Caco-2 (cell line): ENCODE measurements at regions not wholly inside any gene's neighbourhood (a gene's known extent, or its start where the extent isn't known, plus 50 kb on each side); places are given as distances from the start of the nearest gene placed in this dataset.

ENCODE experiments used
- BruUV-seq: library from RNA; stranded (reverse); fragments of 400-500 nt; replicated peaks from 2 replicates; lab custom pipeline; 2021; lab: Mats Ljungman, UMichigan
- CTCF ChIA-PET: fragments of 300-600 bp; sonication (Branson Sonifier 250); formaldehyde crosslinking; loops from one replicate; lab custom pipeline; 2022; ENCODE audit warnings: antibody characterized with exemption; lab: Charles Lee
- POLR2A ChIA-PET: fragments of 300-600 bp; sonication (Branson Sonifier 250); formaldehyde crosslinking; loops from one replicate; lab custom pipeline; 2022; ENCODE audit warnings: antibody characterized with exemption; lab: Charles Lee
- DNase-seq, 2 experiments: peaks; one replicate each; pipeline versions ENCODE4 v3.0.0 to v3.0.0-alpha.2; 2020 to 2022
- H3K27me3 ChIP-seq: replicated peaks from 2 replicates; pipeline ENCODE4 v1.6.0; 2011; ENCODE audit warnings: low read length; ENCODE audit not compliant: control insufficient read depth, insufficient read depth
- H3K36me3 ChIP-seq: 2 replicates; pipeline ENCODE4 v1.5.1; 2011; ENCODE audit warnings: low read length; ENCODE audit not compliant: control insufficient read depth, insufficient read depth
- H3K4me1 ChIP-seq: fragments of 250-450 bp; sonication (Bioruptor Pico); 2 replicates; pipeline ENCODE4 v1.5.1; 2020; ENCODE audit warnings: mild to moderate bottlenecking
- H3K4me3 ChIP-seq: 2 replicates; pipeline ENCODE4 v1.5.1; 2011; ENCODE audit warnings: low read depth, mild to moderate bottlenecking, control low read depth, low read length
- H3K9me3 ChIP-seq: fragments of 250-450 bp; sonication (Bioruptor Pico); 2 replicates; pipeline ENCODE4 v1.5.1; 2020; ENCODE audit warnings: mild to moderate bottlenecking, moderate library complexity
- H3K27ac Mint-ChIP-seq: one replicate; pipeline ENCODE4 v1.8.0; 2022; ENCODE audit warnings: mixed read lengths; ENCODE audit not compliant: unreplicated experiment
- H3K27me3 Mint-ChIP-seq: one replicate; pipeline ENCODE4 v1.8.0; 2022; ENCODE audit warnings: mixed read lengths; ENCODE audit not compliant: insufficient read depth, unreplicated experiment
- H3K36me3 Mint-ChIP-seq: one replicate; pipeline ENCODE4 v1.8.0; 2022; ENCODE audit warnings: mild to moderate bottlenecking, mixed read lengths; ENCODE audit not compliant: insufficient read depth, unreplicated experiment
- H3K4me1 Mint-ChIP-seq: one replicate; pipeline ENCODE4 v1.8.0; 2022; ENCODE audit warnings: low read depth, mixed read lengths; ENCODE audit not compliant: unreplicated experiment
- H3K4me3 Mint-ChIP-seq: one replicate; pipeline ENCODE4 v1.8.0; 2022; ENCODE audit warnings: mild to moderate bottlenecking, moderate library complexity, mixed read lengths; ENCODE audit not compliant: unreplicated experiment
- H3K9me3 Mint-ChIP-seq: one replicate; pipeline ENCODE4 v1.8.0; 2022; ENCODE audit warnings: mixed read lengths; ENCODE audit not compliant: unreplicated experiment
- CTCF ChIP-seq, 2 experiments: fragments of 200-600 bp in 1 of 2; IDR thresholded peaks; 1 replicate in 1 of 2; 2 replicates in 1 of 2; pipeline versions ENCODE4 v1.5.1 to v1.8.0; 2011 to 2022; ENCODE audit warnings: antibody characterized with exemption in 1 of 2, control low read depth in 1 of 2, inconsistent platforms in 1 of 2, low read depth in 1 of 2, low read length in 1 of 2, mild to moderate bottlenecking in 1 of 2, moderate library complexity in 1 of 2; ENCODE audit not compliant: insufficient read depth in 1 of 2, severe bottlenecking in 1 of 2, unreplicated experiment in 1 of 2
- intact Hi-C: fragments of 100-400 bp; cut with micrococcal nuclease; formaldehyde crosslinking; loops from one replicate; pipeline ENCODE4 v1.10.0; 2022; ENCODE audit not compliant: unreplicated experiment

GRCh38 chr1:115906627-115907026, 65.7 kb upstream of the NHLH2 start:
- intact Hi-C loops: loop anchor here (10.0 kb wide), 1 partner anchor 62 kb away; the partner anchor contains the start of gene NHLH2
- Histone ChIP-seq H3K9me3 (no peaks in the 10 kb centered on the region), H3K4me1 (no peaks in the 10 kb centered on the region), H3K27me3 (no peaks in the 10 kb centered on the region), H3K4me3 (no peak overlapping the region), H3K36me3 (no peaks in the 10 kb centered on the region)
- ChIA-PET POLR2A (no interaction called here), CTCF (no interaction called here)
- DNase-seq: peak in 1 of 2 experiments; percentile 7
- no peak overlapping the region for H3K4me3 Mint-ChIP-seq
- peaks cover 10% of the 10 kb centered on the region for H3K27me3 Mint-ChIP-seq
- TF ChIP-seq CTCF (IDR thresholded peaks at IDR 0.05; ENCODE audit: insufficient read depth in 1 of 2, low read depth in 1 of 2, low read length in 1 of 2, severe bottlenecking in 1 of 2, unreplicated experiment in 1 of 2): no peak
- no peak overlapping the region for H3K27ac Mint-ChIP-seq
- H3K36me3 Mint-ChIP-seq: no peaks in the 10 kb centered on the region
- H3K9me3 Mint-ChIP-seq: no peaks in the 10 kb centered on the region
- no peaks in the 10 kb centered on the region for H3K4me1 Mint-ChIP-seq
- no TSS peak for BruUV-seq

GRCh38 chr1:115907092-115907491, 66.2 kb upstream of the NHLH2 start:
- Histone ChIP-seq H3K27me3 (no peaks in the 10 kb centered on the region), H3K4me3 (no peak overlapping the region), H3K9me3 (no peaks in the 10 kb centered on the region), H3K4me1 (no peaks in the 10 kb centered on the region), H3K36me3 (no peaks in the 10 kb centered on the region)
- BruUV-seq: no TSS peak
- intact Hi-C loops: loop anchor here (10.0 kb wide), 1 partner anchor 62 kb away; the partner anchor contains the start of gene NHLH2
- ChIA-PET CTCF (no interaction called here), POLR2A (no interaction called here)
- DNase-seq: no peak
- Mint-ChIP-seq H3K4me1 (no peaks in the 10 kb centered on the region), H3K36me3 (no peaks in the 10 kb centered on the region), H3K4me3 (no peak overlapping the region), H3K9me3 (no peaks in the 10 kb centered on the region), H3K27me3 (peaks cover 10% of the 10 kb centered on the region), H3K27ac (no peak overlapping the region)
- TF ChIP-seq CTCF (IDR thresholded peaks at IDR 0.05; ENCODE audit: insufficient read depth in 1 of 2, low read depth in 1 of 2, low read length in 1 of 2, severe bottlenecking in 1 of 2, unreplicated experiment in 1 of 2): no peak

- ChIA-PET POLR2A (no interaction called here), CTCF (no interaction called here)
- H3K9me3 ChIP-seq: no peaks in the 10 kb centered on the region
- TF ChIP-seq CTCF (IDR thresholded peaks at IDR 0.05; ENCODE audit: insufficient read depth in 1 of 2, low read depth in 1 of 2, low read length in 1 of 2, severe bottlenecking in 1 of 2, unreplicated experiment in 1 of 2): no peak
- H3K4me1 Mint-ChIP-seq: no peaks in the 10 kb centered on the region
- intact Hi-C loops: loop anchor here (10.0 kb wide), 1 partner anchor 64 kb away; the partner anchor contains the start of gene NHLH2
- H3K4me1 ChIP-seq: no peaks in the 10 kb centered on the region
- no peaks in the 10 kb centered on the region for H3K9me3 Mint-ChIP-seq
- H3K4me3 Mint-ChIP-seq: no peak overlapping the region
- H3K4me3 ChIP-seq: no peak overlapping the region
- H3K27me3 Mint-ChIP-seq: peaks cover 10% of the 10 kb centered on the region
- no peaks in the 10 kb centered on the region for H3K27me3 ChIP-seq
- H3K36me3 Mint-ChIP-seq: no peaks in the 10 kb centered on the region
- no peaks in the 10 kb centered on the region for H3K36me3 ChIP-seq
- no peak overlapping the region for H3K27ac Mint-ChIP-seq
- BruUV-seq: no TSS peak
- no peak for DNase-seq
These were observed 67.6 kb upstream of the SLC22A15 start for GRCh38 chr1:115908565-115909274.
